Endothelial cell of umbilical vein (primary cell): ENCODE measurements at regions not wholly inside any gene's neighbourhood (a gene's known extent, or its start where the extent isn't known, plus 50 kb on each side); places are given as distances from the start of the nearest gene placed in this dataset.

ENCODE experiments used
- EZH2 ChIP-seq: IDR thresholded peaks from 2 replicates; pipeline ENCODE4 v1.6.1; 2012; ENCODE audit warnings: borderline replicate concordance, low read depth, mild to moderate bottlenecking, moderate library complexity, low read length, inconsistent platforms; ENCODE audit not compliant: severe bottlenecking
- FOS ChIP-seq: IDR thresholded peaks from 2 replicates; pipeline ENCODE4 v1.6.1; 2011; ENCODE audit warnings: mild to moderate bottlenecking, low read length, moderate library complexity, borderline replicate concordance; ENCODE audit not compliant: insufficient read depth
- GATA2 ChIP-seq: IDR thresholded peaks from 2 replicates; pipeline ENCODE4 v1.7.0; 2011; ENCODE audit warnings: low read depth, mild to moderate bottlenecking, moderate library complexity, mixed read lengths, low read length; ENCODE audit not compliant: insufficient read length, insufficient read depth
- MYC ChIP-seq: IDR thresholded peaks from one replicate; pipeline ENCODE4 v1.6.1; 2011; ENCODE audit warnings: mild to moderate bottlenecking, low read depth, low read length
- POLR2A ChIP-seq: IDR thresholded peaks from 2 replicates; pipeline ENCODE4 v1.6.1; 2012; ENCODE audit warnings: low read depth, mild to moderate bottlenecking, control low read depth, low read length
- POLR2AphosphoS5 ChIP-seq: IDR thresholded peaks from 2 replicates; pipeline ENCODE4 v1.6.1; 2012; ENCODE audit warnings: low read depth, mild to moderate bottlenecking, control low read depth, low read length, moderate library complexity; ENCODE audit not compliant: insufficient read depth
- TF ChIP-seq, protein P1 (sequence below), 2 donors: IDR thresholded peaks; 1 replicate in 1 of 2; 2 replicates in 1 of 2; pipeline ENCODE4 v1.5.1; 2011; ENCODE audit warnings: low read length in 2 of 2, mild to moderate bottlenecking in 2 of 2, moderate library complexity in 2 of 2, control low read depth in 1 of 2, inconsistent platforms in 1 of 2, low read depth in 1 of 2; ENCODE audit not compliant: insufficient read depth in 1 of 2; ENCODE audit errors: extremely low read depth in 1 of 2
- TF ChIP-seq, protein P2 (sequence below): IDR thresholded peaks from 2 replicates; pipeline ENCODE4 v1.6.1; 2011; ENCODE audit not compliant: insufficient read depth, insufficient read length

DNA sequence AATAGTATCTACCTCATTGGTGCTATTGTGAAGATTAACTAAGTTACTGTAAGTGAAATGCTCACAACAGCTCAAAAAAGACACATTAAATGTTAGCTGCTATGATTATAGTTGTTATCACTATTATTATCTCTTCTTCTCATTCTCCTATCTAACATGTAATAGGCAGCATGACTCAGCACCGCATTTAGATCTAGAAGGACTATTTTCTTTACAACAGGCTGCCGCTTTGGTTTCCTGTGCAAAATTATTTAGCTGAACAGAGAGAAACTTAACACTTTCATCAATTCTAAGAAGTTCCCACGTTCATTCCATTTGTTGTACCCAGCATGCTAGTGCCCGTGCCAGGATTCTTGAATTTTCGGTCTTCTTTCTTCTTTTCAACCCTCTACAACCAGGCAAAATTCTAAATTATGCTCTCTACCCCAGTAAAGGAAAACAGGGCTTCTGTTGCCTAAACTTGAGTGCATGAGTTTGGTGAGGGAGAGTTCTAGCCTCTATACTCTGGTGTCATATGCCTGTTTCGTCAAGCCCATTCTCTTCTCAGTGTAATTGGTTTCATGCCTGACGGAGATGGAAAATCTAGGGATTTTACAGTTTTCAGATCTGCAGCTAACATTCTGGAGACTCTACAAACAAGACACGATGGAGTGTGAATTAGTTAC lies 378.9 kb downstream of the PPP1R2C start:
- TF ChIP-seq MYC (no peak), POLR2AphosphoS5 (no peak), POLR2A (no peak), EZH2 (no peak), FOS (no peak), GATA2 (no peak)
- TF ChIP-seq, protein P1, sequence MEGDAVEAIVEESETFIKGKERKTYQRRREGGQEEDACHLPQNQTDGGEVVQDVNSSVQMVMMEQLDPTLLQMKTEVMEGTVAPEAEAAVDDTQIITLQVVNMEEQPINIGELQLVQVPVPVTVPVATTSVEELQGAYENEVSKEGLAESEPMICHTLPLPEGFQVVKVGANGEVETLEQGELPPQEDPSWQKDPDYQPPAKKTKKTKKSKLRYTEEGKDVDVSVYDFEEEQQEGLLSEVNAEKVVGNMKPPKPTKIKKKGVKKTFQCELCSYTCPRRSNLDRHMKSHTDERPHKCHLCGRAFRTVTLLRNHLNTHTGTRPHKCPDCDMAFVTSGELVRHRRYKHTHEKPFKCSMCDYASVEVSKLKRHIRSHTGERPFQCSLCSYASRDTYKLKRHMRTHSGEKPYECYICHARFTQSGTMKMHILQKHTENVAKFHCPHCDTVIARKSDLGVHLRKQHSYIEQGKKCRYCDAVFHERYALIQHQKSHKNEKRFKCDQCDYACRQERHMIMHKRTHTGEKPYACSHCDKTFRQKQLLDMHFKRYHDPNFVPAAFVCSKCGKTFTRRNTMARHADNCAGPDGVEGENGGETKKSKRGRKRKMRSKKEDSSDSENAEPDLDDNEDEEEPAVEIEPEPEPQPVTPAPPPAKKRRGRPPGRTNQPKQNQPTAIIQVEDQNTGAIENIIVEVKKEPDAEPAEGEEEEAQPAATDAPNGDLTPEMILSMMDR (IDR thresholded peaks at IDR 0.05; ENCODE audit: extremely low read depth in 1 of 2, insufficient read depth in 1 of 2, low read depth in 1 of 2, low read length in 2 of 2), result no peak
- TF ChIP-seq, protein P2, sequence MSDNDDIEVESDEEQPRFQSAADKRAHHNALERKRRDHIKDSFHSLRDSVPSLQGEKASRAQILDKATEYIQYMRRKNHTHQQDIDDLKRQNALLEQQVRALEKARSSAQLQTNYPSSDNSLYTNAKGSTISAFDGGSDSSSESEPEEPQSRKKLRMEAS, result no peak
